H1 (cell line): ENCODE measurements at regions not wholly inside any gene's neighbourhood (a gene's known extent, or its start where the extent isn't known, plus 50 kb on each side); places are given as distances from the start of the nearest gene placed in this dataset.

Experiments
- GABPA ChIP-seq: IDR thresholded peaks from 2 replicates; pipeline ENCODE4 v1.6.1; 2011; ENCODE audit warnings: mild to moderate bottlenecking, low read length, moderate library complexity, borderline replicate concordance; ENCODE audit not compliant: insufficient read depth
- SP1 ChIP-seq: IDR thresholded peaks from 2 replicates; pipeline ENCODE4 v1.6.1; 2011; ENCODE audit warnings: low read depth, low read length
- TAF1 ChIP-seq: IDR thresholded peaks from 2 replicates; pipeline ENCODE4 v1.6.1; 2011; ENCODE audit warnings: mild to moderate bottlenecking, low read depth, low read length
- TAF7 ChIP-seq: optimal IDR thresholded peaks from 2 replicates; pipeline ENCODE3; 2011; ENCODE audit warnings: low read depth, mild to moderate bottlenecking, inconsistent platforms, low read length, moderate library complexity, borderline replicate concordance
- TEAD4 ChIP-seq: IDR thresholded peaks from 2 replicates; pipeline ENCODE4 v1.6.1; 2012; ENCODE audit warnings: low read depth, low read length, inconsistent platforms, mixed read lengths
- TF ChIP-seq, protein P1 (sequence below): fragments of 300-600 bp; sonication (generic); IDR thresholded peaks from 2 replicates; pipeline ENCODE4 v1.7.1; 2012; ENCODE audit warnings: low read length, moderate library complexity, mild to moderate bottlenecking, inconsistent platforms; ENCODE audit not compliant: insufficient replicate concordance
- TF ChIP-seq, protein P2 (sequence below): IDR thresholded peaks from 2 replicates; pipeline ENCODE4 v1.6.1; 2012; ENCODE audit warnings: inconsistent platforms

DNA sequence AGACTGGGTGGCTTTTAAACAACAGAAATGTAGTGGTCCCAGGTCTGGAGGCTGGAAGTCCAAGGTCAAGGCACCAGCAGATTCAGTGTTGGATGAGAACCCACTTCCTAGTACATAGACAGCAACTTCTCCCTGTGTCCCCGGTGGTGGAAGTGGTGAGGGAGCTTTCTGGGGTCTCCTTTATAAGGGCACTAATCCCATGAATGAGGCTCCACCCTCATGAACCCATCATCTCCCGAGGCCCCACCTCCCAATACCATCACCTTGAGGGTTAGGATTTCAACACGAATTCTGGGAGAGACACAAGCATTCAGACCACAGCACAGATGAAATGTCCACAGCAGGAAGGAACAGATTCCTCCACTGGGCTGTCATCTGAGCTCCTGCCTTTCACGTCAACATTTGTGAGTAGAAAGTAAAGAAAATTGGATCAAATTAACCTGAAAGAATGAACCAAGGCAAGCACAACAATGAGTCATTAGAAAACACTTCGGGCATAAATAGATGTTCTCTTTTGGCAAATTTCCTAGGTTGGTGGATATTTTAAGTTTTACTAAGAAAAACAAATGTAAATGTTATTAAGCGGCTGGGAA is 130.7 kb downstream of the RNASET2 start (continued):
- TF ChIP-seq, protein P1, sequence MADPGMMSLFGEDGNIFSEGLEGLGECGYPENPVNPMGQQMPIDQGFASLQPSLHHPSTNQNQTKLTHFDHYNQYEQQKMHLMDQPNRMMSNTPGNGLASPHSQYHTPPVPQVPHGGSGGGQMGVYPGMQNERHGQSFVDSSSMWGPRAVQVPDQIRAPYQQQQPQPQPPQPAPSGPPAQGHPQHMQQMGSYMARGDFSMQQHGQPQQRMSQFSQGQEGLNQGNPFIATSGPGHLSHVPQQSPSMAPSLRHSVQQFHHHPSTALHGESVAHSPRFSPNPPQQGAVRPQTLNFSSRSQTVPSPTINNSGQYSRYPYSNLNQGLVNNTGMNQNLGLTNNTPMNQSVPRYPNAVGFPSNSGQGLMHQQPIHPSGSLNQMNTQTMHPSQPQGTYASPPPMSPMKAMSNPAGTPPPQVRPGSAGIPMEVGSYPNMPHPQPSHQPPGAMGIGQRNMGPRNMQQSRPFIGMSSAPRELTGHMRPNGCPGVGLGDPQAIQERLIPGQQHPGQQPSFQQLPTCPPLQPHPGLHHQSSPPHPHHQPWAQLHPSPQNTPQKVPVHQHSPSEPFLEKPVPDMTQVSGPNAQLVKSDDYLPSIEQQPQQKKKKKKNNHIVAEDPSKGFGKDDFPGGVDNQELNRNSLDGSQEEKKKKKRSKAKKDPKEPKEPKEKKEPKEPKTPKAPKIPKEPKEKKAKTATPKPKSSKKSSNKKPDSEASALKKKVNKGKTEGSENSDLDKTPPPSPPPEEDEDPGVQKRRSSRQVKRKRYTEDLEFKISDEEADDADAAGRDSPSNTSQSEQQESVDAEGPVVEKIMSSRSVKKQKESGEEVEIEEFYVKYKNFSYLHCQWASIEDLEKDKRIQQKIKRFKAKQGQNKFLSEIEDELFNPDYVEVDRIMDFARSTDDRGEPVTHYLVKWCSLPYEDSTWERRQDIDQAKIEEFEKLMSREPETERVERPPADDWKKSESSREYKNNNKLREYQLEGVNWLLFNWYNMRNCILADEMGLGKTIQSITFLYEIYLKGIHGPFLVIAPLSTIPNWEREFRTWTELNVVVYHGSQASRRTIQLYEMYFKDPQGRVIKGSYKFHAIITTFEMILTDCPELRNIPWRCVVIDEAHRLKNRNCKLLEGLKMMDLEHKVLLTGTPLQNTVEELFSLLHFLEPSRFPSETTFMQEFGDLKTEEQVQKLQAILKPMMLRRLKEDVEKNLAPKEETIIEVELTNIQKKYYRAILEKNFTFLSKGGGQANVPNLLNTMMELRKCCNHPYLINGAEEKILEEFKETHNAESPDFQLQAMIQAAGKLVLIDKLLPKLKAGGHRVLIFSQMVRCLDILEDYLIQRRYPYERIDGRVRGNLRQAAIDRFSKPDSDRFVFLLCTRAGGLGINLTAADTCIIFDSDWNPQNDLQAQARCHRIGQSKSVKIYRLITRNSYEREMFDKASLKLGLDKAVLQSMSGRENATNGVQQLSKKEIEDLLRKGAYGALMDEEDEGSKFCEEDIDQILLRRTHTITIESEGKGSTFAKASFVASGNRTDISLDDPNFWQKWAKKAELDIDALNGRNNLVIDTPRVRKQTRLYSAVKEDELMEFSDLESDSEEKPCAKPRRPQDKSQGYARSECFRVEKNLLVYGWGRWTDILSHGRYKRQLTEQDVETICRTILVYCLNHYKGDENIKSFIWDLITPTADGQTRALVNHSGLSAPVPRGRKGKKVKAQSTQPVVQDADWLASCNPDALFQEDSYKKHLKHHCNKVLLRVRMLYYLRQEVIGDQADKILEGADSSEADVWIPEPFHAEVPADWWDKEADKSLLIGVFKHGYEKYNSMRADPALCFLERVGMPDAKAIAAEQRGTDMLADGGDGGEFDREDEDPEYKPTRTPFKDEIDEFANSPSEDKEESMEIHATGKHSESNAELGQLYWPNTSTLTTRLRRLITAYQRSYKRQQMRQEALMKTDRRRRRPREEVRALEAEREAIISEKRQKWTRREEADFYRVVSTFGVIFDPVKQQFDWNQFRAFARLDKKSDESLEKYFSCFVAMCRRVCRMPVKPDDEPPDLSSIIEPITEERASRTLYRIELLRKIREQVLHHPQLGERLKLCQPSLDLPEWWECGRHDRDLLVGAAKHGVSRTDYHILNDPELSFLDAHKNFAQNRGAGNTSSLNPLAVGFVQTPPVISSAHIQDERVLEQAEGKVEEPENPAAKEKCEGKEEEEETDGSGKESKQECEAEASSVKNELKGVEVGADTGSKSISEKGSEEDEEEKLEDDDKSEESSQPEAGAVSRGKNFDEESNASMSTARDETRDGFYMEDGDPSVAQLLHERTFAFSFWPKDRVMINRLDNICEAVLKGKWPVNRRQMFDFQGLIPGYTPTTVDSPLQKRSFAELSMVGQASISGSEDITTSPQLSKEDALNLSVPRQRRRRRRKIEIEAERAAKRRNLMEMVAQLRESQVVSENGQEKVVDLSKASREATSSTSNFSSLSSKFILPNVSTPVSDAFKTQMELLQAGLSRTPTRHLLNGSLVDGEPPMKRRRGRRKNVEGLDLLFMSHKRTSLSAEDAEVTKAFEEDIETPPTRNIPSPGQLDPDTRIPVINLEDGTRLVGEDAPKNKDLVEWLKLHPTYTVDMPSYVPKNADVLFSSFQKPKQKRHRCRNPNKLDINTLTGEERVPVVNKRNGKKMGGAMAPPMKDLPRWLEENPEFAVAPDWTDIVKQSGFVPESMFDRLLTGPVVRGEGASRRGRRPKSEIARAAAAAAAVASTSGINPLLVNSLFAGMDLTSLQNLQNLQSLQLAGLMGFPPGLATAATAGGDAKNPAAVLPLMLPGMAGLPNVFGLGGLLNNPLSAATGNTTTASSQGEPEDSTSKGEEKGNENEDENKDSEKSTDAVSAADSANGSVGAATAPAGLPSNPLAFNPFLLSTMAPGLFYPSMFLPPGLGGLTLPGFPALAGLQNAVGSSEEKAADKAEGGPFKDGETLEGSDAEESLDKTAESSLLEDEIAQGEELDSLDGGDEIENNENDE = no peak
- TF ChIP-seq, protein P2, sequence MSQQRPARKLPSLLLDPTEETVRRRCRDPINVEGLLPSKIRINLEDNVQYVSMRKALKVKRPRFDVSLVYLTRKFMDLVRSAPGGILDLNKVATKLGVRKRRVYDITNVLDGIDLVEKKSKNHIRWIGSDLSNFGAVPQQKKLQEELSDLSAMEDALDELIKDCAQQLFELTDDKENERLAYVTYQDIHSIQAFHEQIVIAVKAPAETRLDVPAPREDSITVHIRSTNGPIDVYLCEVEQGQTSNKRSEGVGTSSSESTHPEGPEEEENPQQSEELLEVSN = no peak
- TF ChIP-seq SP1 (no peak), GABPA (no peak), TAF1 (no peak), TAF7 (no peak), TEAD4 (no peak)
